ENCODE measurements at regions not wholly inside any gene's neighbourhood (a gene's known extent, or its start where the extent isn't known, plus 50 kb on each side); places are given as distances from the start of the nearest gene placed in this dataset.
"Not testable (repeated sequence)": the region's sequence is repeated elsewhere in the genome, so short reads cannot be mapped to it uniquely, and the experiment has no call there.

- peak; percentile 52 for DNase-seq (ENCODE audit: low read depth)
- no peak for TF ChIP-seq CTCF (conservative IDR thresholded peaks at IDR 0.05; ENCODE audit: low read depth, low read length)
- peak overlapping the region; percentile 89 for H3K4me3 ChIP-seq (ENCODE audit: low read depth, low read length)
Measured at GRCh38 chr2:174681099-174682006, 82.9 kb downstream of the CHRNA1 start.

GRCh38 chr2:174680221-174680620 is 82.6 kb upstream of the WIPF1 start:
- no peak for DNase-seq (ENCODE audit: low read depth)
- no peak for TF ChIP-seq CTCF (conservative IDR thresholded peaks at IDR 0.05; ENCODE audit: low read depth, low read length)
- H3K4me3 ChIP-seq (ENCODE audit: low read depth, low read length), result no peak overlapping the region

GRCh38 chr2:174678395-174678794 is 80.8 kb upstream of the WIPF1 start:
- no peak for TF ChIP-seq CTCF (conservative IDR thresholded peaks at IDR 0.05; ENCODE audit: low read depth, low read length)
- H3K4me3 ChIP-seq (ENCODE audit: low read depth, low read length), result no peak overlapping the region
- no peak for DNase-seq (ENCODE audit: low read depth)

- TF ChIP-seq CTCF (conservative IDR thresholded peaks at IDR 0.05; ENCODE audit: low read depth, low read length), result no peak
- DNase-seq (ENCODE audit: low read depth), result no peak
- no peak overlapping the region for H3K4me3 ChIP-seq (ENCODE audit: low read depth, low read length)
Measured at GRCh38 chr2:174675615-174676014, 78.0 kb upstream of the WIPF1 start.

GRCh38 chr2:174673876-174674275 is 76.3 kb upstream of the WIPF1 start:
- TF ChIP-seq CTCF (conservative IDR thresholded peaks at IDR 0.05; ENCODE audit: low read depth, low read length), result no peak
- peak; percentile 41 for DNase-seq (ENCODE audit: low read depth)
- H3K4me3 ChIP-seq (ENCODE audit: low read depth, low read length), result no peak overlapping the region

- no peak for TF ChIP-seq CTCF (conservative IDR thresholded peaks at IDR 0.05; ENCODE audit: low read depth, low read length)
- H3K4me3 ChIP-seq (ENCODE audit: low read depth, low read length), result no peak overlapping the region
Measured at GRCh38 chr2:174673440-174673839, 75.8 kb upstream of the WIPF1 start.

GRCh38 chr2:174671532-174671931 is 73.9 kb upstream of the WIPF1 start:
- not testable (repeated sequence) for H3K4me3 ChIP-seq (ENCODE audit: low read depth, low read length); DNase-seq (ENCODE audit: low read depth)

More at GRCh38 chr2:174673440-174673839, 75.8 kb upstream of the WIPF1 start:
- DNase-seq (ENCODE audit: low read depth), result no peak
